Endothelial cell of umbilical vein (primary cell): ENCODE measurements at regions not wholly inside any gene's neighbourhood (a gene's known extent, or its start where the extent isn't known, plus 50 kb on each side); places are given as distances from the start of the nearest gene placed in this dataset.

Experiments used
- BruUV-seq: library from RNA; stranded (reverse); fragments of 400-500 nt; replicated peaks from 2 replicates; lab custom pipeline; 2021; lab: Mats Ljungman, UMichigan
- CTCF ChIA-PET: fragments of 300-600, 350-600 bp; sonication (Branson Sonifier 250); formaldehyde crosslinking; loops from one replicate; lab custom pipeline; 2021; ENCODE audit warnings: antibody characterized with exemption, inconsistent platforms; lab: Charles Lee
- POLR2A ChIA-PET: fragments of 300-600, 350-600 bp; sonication (Branson Sonifier 250); formaldehyde crosslinking; loops from one replicate; lab custom pipeline; 2021; ENCODE audit warnings: antibody characterized with exemption, inconsistent platforms; lab: Charles Lee
- DNase-seq: peaks from one replicate; pipeline ENCODE4 v3.0.0-alpha.2; 2011; ENCODE audit warnings: low read depth, low spot score
- FAIRE-seq: peaks from 2 replicates; lab custom pipeline; 2011; peaks lifted over from hg19 to GRCh38; lab: Jason Lieb, UNC
- H2AFZ ChIP-seq: 2 replicates; pipeline ENCODE4 v1.6.0; 2012; ENCODE audit warnings: low read depth, low read length, control low read depth, inconsistent platforms
- H3K27ac ChIP-seq: 2 replicates; pipeline ENCODE4 v1.5.1; 2011; ENCODE audit warnings: low read depth, mild to moderate bottlenecking, control low read depth, low read length, moderate library complexity; ENCODE audit not compliant: insufficient read depth
- H3K27me3 ChIP-seq, 2 experiments: 2 replicates each; pipeline versions ENCODE4 v1.6.0 to v1.6.1; 2011; ENCODE audit warnings: low read length in 2 of 2, mixed read lengths in 1 of 2; ENCODE audit not compliant: control insufficient read depth in 2 of 2, insufficient read depth in 2 of 2
- H3K36me3 ChIP-seq, 2 experiments: 2 replicates in 1 of 2; 3 replicates in 1 of 2; pipeline ENCODE4 v1.5.1; 2011; ENCODE audit warnings: low read length in 2 of 2, mild to moderate bottlenecking in 1 of 2, moderate library complexity in 1 of 2; ENCODE audit not compliant: control insufficient read depth in 2 of 2, insufficient read depth in 2 of 2; ENCODE audit errors: extremely low read depth in 1 of 2
- H3K4me1 ChIP-seq: 3 replicates; pipeline ENCODE4 v1.5.1; 2011; ENCODE audit warnings: mild to moderate bottlenecking, low read length; ENCODE audit not compliant: control insufficient read depth, insufficient read depth; ENCODE audit errors: extremely low read depth
- H3K4me2 ChIP-seq: 2 replicates; pipeline ENCODE4 v1.6.1; 2011; ENCODE audit warnings: low read length, control low read depth, mixed read lengths; ENCODE audit not compliant: insufficient read depth
- H3K4me3 ChIP-seq, 3 experiments: fragments of 200-600 bp in 1 of 3; sonication (generic), shearing (Covaris generic) in 1 of 3; replicated peaks in 1 of 3; 2 replicates each; pipeline ENCODE4 v1.5.1; 2011 to 2016; ENCODE audit warnings: control low read depth in 3 of 3, low read length in 3 of 3, mild to moderate bottlenecking in 2 of 3, inconsistent platforms in 1 of 3, low read depth in 1 of 3, moderate library complexity in 1 of 3; ENCODE audit not compliant: insufficient read depth in 1 of 3
- H3K79me2 ChIP-seq: 2 replicates; pipeline ENCODE4 v1.6.0; 2012; ENCODE audit warnings: low read length, inconsistent platforms; ENCODE audit not compliant: control insufficient read depth, insufficient read depth
- H3K9ac ChIP-seq: replicated peaks from 2 replicates; pipeline ENCODE3; 2011; ENCODE audit warnings: low read length, control low read depth; ENCODE audit not compliant: insufficient read depth; ENCODE audit errors: extremely low read depth
- H3K9me1 ChIP-seq: replicated peaks from 3 replicates; pipeline ENCODE4 v1.6.0; 2011; ENCODE audit warnings: mild to moderate bottlenecking, low read length; ENCODE audit not compliant: control insufficient read depth, insufficient read depth; ENCODE audit errors: extremely low read depth
- H3K9me3 ChIP-seq: replicated peaks from 2 replicates; pipeline ENCODE4 v1.5.1; 2012; ENCODE audit warnings: low read length, inconsistent platforms; ENCODE audit not compliant: control insufficient read depth, insufficient read depth
- H4K20me1 ChIP-seq: replicated peaks from 2 replicates; pipeline ENCODE3; 2011; ENCODE audit warnings: mild to moderate bottlenecking, low read length; ENCODE audit not compliant: control insufficient read depth, insufficient read depth; ENCODE audit errors: extremely low read depth
- CTCF ChIP-seq, 2 donors: IDR thresholded peaks; 1 replicate in 1 of 2; 2 replicates in 1 of 2; pipeline ENCODE4 v1.5.1; 2011; ENCODE audit warnings: low read length in 2 of 2, mild to moderate bottlenecking in 2 of 2, moderate library complexity in 2 of 2, control low read depth in 1 of 2, inconsistent platforms in 1 of 2, low read depth in 1 of 2; ENCODE audit not compliant: insufficient read depth in 1 of 2; ENCODE audit errors: extremely low read depth in 1 of 2
- EZH2 ChIP-seq: IDR thresholded peaks from 2 replicates; pipeline ENCODE4 v1.6.1; 2012; ENCODE audit warnings: borderline replicate concordance, low read depth, mild to moderate bottlenecking, moderate library complexity, low read length, inconsistent platforms; ENCODE audit not compliant: severe bottlenecking
- FOS ChIP-seq: IDR thresholded peaks from 2 replicates; pipeline ENCODE4 v1.6.1; 2011; ENCODE audit warnings: mild to moderate bottlenecking, low read length, moderate library complexity, borderline replicate concordance; ENCODE audit not compliant: insufficient read depth
- GATA2 ChIP-seq: IDR thresholded peaks from 2 replicates; pipeline ENCODE4 v1.7.0; 2011; ENCODE audit warnings: low read depth, mild to moderate bottlenecking, moderate library complexity, mixed read lengths, low read length; ENCODE audit not compliant: insufficient read length, insufficient read depth
- JUN ChIP-seq: IDR thresholded peaks from 2 replicates; pipeline ENCODE4 v1.6.1; 2011; ENCODE audit warnings: borderline replicate concordance, low read depth; ENCODE audit not compliant: insufficient read length, insufficient read depth
- MAX ChIP-seq: IDR thresholded peaks from 2 replicates; pipeline ENCODE4 v1.6.1; 2011; ENCODE audit not compliant: insufficient read depth, insufficient read length
- MYC ChIP-seq: IDR thresholded peaks from one replicate; pipeline ENCODE4 v1.6.1; 2011; ENCODE audit warnings: mild to moderate bottlenecking, low read depth, low read length
- POLR2A ChIP-seq: IDR thresholded peaks from 2 replicates; pipeline ENCODE4 v1.6.1; 2012; ENCODE audit warnings: low read depth, mild to moderate bottlenecking, control low read depth, low read length
- POLR2AphosphoS5 ChIP-seq: IDR thresholded peaks from 2 replicates; pipeline ENCODE4 v1.6.1; 2012; ENCODE audit warnings: low read depth, mild to moderate bottlenecking, control low read depth, low read length, moderate library complexity; ENCODE audit not compliant: insufficient read depth
- dilution Hi-C: fragments of 300-500 bp; cut with MboI; formaldehyde crosslinking; loops from one replicate; pipeline ENCODE4 v1.15.0; 2019; ENCODE audit warnings: low sequenced_read_pairs; ENCODE audit not compliant: extremely low pct_ligation_motif_present
- intact Hi-C: fragments of 100-400 bp; cut with micrococcal nuclease; formaldehyde crosslinking; loops from one replicate; pipeline ENCODE4 v1.10.0; 2022

DNA sequence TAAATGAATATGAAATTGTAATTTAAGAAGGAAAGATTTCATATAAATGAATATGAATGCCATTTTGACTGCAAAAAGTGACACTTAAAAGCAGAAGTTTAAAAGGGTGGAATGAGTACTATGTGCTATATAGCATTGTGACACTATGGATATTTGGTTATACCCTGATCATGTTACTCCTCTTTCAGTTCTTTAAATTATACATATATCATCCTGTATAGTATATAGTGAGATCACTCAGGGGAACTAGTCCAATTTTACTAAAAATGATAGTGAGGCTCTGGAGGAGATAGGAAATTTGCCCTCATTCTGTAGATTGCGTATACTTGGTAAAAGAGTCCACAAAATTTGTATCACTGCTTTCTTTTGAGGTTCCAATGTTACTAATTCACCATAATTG is 155.7 kb upstream of the BTG1 start:
- FAIRE-seq (no peak), DNase-seq (no peak)
- no peaks in the 10 kb centered on the region for H4K20me1 ChIP-seq
- no peak overlapping the region for H3K4me3 ChIP-seq
- H3K9me3 ChIP-seq: no peaks in the 10 kb centered on the region
- no peaks in the 10 kb centered on the region for H3K27me3 ChIP-seq
- no peak overlapping the region for H3K4me2 ChIP-seq
- intact Hi-C loops: no loop called here
- no peak overlapping the region for H2AFZ ChIP-seq
- H3K36me3 ChIP-seq: no peaks in the 10 kb centered on the region
- no TSS peak for BruUV-seq
- CTCF ChIA-PET: no interaction called here
- no peaks in the 10 kb centered on the region for H3K4me1 ChIP-seq
- H3K27ac ChIP-seq: no peak overlapping the region
- H3K9me1 ChIP-seq: no peaks in the 10 kb centered on the region
- no peak overlapping the region for H3K9ac ChIP-seq
- POLR2A ChIA-PET: no interaction called here
- dilution Hi-C loops: no loop called here
- TF ChIP-seq JUN (no peak), POLR2AphosphoS5 (no peak), CTCF (IDR thresholded peaks at IDR 0.05; ENCODE audit: extremely low read depth in 1 of 2, insufficient read depth in 1 of 2, low read depth in 1 of 2, low read length in 2 of 2) (no peak), FOS (no peak), GATA2 (no peak), EZH2 (no peak), MYC (no peak), MAX (no peak), POLR2A (no peak)
- no peaks in the 10 kb centered on the region for H3K79me2 ChIP-seq
